GM19463 (cell line): ENCODE measurements at regions not wholly inside any gene's neighbourhood (a gene's known extent, or its start where the extent isn't known, plus 50 kb on each side); places are given as distances from the start of the nearest gene placed in this dataset.

Source experiments
- ATAC-seq: cut with Tn5 transposase; IDR thresholded peaks from one replicate; pipeline ENCODE4 v1.9.1; 2021; ENCODE audit warnings: mild to moderate bottlenecking, moderate library complexity; ENCODE audit not compliant: unreplicated experiment

DNA sequence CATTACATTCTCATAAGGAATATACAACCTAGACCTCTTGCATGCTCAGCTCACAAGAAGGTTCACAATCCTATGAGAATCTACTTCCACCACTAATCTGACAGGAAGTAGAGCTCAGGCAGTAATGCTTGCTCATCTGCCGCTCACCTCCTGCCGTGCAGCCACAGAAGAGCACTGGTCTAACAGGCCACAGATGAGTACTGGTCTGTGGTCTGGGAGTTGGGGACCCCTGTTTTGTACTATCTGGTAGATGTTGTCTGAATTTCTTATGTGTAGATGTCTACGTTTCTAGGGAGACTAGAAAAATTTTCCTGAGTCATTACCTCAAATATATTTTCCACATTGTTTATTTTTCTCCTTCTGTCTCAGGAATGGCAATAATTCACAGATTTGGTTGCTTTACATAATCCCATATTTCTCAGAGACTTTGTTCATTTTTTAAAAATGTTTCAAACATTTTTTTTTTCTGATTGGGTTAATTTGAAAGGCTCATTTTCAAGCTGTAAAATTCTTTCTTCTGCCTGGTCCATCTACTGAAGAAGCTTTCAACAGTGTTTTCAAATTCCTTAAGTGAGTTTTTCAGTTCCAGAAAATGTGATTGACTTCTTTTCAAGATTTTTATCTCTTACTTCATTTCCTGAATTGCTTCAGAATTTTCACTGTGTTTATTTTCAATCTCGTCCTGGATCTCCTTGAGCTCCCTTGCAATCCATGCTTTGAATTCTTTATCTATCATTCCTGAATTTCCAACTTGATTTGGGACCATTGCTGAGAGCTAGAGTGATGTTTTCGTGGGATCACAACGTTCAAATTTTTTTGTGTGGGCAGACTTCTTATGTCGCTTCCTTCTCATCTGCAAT lies 1322.2 kb downstream of the PCDH9 start:
- ATAC-seq: no peak

DNA sequence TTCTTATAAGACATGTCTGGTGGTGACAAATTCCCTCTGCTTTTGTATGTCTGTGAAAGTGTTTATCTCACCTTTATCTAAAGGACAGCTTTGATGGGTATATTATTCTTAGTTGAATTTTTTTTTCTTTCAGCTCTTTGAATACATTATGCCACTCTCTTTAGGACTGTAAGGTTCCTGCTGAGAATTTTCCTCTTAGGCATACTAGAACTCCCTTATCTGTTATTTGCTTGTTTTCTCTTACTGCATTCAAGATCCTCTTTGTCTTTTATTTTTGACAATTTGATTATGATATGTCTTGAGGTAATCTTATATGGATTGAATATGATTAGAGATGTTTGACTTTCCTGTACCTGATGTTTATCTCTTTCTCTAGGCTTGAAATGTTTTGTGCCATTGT lies 1328.4 kb downstream of the PCDH9 start:
- no peak for ATAC-seq

DNA sequence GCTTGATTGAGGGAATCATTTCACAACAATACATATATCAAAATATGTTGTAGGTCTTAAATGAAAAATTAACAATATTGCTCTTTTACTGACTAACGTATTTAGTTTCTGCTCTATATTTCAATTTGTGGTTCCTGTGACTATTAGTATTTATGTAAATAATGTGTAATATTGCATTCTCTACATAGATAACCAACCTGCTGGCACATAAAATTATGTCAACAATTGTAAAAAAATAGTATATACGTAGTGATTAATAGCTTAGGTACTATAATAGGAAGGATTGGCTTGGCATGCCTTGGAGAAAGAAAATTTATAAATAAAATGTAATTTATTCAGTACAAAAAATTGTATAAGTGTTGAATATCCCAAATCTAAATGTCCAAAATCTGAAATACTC lies 1336.1 kb downstream of the PCDH9 start:
- ATAC-seq: no peak

DNA sequence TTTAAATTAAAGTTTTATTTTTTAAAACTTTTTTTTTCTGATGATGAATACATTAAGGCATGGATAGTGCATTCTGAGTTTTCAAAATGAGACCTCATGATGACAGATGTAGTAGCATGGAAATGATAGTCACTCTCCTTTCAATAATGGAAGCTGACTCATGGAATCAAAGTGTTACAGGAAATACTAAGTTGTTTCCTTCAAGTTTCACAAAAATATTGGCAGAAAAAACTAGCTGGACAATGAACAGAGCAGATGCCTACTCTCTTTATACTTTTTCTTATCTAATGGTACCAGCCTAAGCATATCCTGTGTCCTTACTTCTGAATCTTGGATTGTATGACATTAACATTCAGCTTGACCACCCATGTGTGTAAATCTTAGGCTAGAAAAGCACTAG lies 1337.3 kb downstream of the PCDH9 start:
- ATAC-seq: no peak

DNA sequence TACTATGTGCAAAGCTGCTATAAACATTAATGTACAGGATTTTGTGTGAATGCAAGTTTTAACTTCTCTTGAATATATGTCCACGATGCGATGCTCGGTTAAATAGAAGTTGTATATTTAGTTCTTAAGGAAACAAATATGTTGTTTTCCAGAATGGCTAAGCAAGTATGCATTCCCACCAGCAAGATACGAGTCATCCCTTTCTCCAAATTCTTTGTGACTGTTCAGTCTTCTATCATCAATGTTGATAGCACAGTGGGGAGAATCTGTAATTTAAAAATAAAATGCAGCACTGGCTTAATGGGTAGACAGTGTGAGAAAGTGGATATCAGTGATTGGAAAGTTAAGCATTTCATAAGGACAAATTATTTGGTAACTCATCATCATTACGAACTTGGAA lies 1340.8 kb downstream of the PCDH9 start:
- ATAC-seq: no peak

- no peak for ATAC-seq
Observed at GRCh38 chr13:65882810-65883209, 1347.3 kb downstream of the PCDH9 start.

DNA sequence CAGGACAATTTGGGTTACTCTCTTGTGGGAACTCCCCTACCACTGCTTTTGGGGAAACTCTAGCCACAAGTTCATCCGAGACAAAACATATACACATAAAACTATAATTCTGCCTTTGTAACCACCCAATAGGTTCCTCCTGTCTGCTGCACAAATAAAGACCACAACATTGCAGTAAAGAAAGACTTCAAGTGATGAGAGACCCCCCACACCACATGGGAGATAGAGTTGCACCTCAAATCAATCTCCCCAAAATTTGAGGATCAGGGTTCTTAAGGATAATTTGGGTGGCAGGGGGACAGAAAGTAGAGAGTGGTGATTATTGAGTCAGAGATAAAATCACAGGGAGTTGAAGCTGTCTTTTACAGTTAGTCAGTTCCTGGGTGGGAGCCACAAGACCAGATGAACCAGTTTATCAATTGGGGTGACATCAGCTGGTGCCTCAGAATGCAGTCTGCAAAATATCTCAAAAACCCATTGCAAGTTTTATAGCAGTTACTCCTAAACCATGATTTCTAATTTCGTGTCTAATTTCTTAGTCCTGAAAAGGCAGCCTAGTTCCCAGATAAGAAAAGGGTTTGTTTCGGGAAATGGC lies 1348.5 kb downstream of the PCDH9 start:
- no peak for ATAC-seq

GRCh38 chr13:65875031-65875430 lies 1355.1 kb downstream of the PCDH9 start:
- no peak for ATAC-seq

- ATAC-seq: no peak
Observed at GRCh38 chr13:65872448-65872847, 1357.7 kb downstream of the PCDH9 start.

DNA sequence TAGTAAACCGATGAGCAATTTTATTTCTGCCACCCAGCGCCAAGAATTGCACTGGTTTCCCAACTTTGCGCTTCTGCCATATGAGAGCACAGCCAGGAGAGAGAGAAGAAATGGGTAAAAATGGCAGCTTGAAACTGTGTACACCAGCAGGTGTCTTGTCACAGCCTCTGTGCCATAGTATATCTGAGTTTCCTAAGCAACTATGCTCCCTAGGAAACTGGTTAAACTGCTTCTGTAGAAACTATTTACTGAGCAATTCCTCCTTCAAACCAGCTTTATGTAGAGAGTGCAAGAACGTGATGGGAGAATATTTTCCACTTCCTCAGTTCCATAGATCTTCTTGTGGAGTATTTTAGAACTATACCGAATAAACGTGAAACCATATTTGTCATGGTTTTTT lies 1361.3 kb downstream of the PCDH9 start:
- ATAC-seq: no peak

- no peak for ATAC-seq
Observed at GRCh38 chr13:65868099-65868498, 1362.0 kb downstream of the PCDH9 start.

DNA sequence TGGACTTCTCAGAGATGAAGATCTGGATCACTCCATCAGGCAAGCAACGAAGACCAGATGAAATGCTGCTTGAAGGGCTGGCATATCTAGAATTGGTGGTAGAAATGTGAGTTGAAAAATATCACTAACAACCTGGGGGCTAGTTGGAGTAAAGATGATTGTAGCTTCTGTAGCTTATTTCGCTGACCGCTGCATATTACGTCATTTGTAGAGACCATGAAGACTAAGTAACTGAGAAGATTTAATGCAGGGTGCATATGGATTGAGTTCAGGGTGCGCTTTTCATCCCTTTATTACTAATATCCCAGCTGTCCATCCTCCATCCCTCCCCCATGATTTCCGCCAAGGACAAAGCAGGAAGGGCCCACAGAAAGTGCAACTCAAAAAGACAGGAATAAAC lies 1364.0 kb downstream of the PCDH9 start:
- ATAC-seq: no peak

DNA sequence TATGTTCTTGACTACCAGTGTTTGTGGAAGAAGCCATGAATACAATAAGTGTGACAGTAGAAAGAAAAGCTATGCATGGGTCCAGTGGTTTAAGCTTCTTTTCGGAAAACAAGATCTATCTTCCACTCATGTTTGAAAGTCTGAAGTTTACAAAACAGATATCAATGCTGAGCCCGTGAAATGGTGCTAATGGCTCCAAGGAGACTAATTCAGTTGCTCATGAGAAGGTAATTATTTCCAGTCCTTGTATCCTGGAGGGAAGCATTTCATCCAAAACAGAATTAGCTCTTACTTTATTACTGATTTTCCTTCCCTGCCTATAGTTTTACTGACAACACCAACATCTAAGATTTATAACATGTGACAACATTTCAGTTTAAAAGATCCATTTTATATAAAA lies 1364.9 kb downstream of the PCDH9 start:
- no peak for ATAC-seq

- no peak for ATAC-seq
Observed at GRCh38 chr13:65864039-65864438, 1366.1 kb downstream of the PCDH9 start.

DNA sequence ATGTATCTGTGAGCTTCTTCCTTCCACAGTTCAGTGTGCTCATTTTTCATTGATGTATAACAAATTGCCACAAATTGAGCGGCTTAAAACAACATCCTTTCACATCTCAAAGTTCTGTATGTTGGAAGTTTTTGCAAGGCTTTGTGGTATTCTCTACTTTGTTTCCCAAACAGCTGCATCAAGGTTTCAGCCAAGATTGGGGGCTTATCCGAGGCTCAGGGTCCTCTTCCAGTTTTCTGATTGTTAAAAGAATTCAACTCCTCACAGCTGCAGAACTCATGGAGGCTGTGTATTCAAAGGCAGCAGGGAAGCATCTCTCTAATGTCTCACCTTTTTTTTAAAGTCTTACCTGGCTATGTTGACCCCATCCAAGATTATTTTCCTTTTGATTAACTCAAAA lies 1369.8 kb downstream of the PCDH9 start:
- ATAC-seq: no peak

GRCh38 chr13:65857942-65858565 lies 1372.1 kb downstream of the PCDH9 start:
- no peak for ATAC-seq

DNA sequence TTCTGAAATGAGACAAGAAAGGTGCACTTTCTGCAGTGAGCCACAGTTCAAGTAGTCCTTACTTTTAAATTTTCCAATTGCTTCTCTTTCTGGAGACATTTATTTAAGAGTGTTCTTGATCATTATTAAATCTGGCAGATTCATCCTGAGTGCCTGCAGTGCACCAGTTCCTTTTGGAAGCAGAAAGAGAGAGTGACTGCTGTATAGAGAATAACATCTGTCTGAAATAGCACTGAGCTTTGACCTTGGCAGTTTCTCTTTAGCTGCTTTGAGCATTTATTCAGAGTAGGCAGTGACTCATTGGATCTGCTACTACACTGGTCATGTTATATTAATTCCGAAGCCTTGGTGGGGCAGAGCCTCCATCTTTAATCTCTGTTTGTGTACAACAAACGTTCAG lies 1373.7 kb downstream of the PCDH9 start:
- no peak for ATAC-seq

DNA sequence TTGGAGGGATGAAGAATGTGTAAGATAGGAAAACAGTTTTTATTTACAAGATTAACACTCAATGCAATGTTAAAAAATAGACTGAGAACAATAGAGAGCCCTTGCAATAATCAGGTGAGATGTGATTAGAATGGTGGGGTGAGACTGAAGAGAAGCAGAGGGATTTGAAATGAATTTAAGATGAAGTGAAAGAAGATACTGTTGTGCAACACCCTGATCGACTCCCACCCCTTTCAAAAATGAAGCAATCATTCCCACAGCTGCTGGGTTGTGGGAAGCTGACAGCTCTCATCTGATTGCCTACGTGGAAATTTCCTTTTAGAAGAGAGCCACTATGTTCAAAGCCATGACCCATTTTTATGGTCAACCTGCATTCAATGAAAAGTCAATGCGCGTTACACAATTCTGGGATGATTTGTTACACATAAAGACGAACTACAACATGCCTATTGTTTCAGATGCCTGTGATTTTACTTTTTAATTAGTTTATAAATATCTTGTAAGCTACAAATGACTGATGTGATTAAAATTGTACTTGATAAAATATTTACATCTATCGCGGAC lies 1374.8 kb downstream of the PCDH9 start:
- ATAC-seq: no peak

DNA sequence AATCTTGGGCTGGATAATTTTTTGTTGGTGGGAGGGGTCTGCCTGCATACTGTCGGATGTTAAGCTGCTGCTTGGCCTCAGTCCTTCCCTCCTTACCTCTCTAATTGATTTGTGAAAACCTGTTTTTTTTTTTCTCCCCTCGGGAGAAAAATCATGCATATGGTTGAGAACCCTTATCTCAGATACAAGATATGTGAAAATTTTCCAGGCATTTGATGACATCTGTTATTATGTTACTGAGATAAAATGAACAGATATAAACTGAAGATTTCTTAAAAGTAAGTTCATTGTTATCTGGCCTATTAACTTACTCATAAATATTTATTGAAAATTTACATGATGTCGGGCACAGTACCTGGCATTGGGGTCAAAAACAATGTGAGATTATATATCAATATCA lies 1375.7 kb downstream of the PCDH9 start:
- no peak for ATAC-seq

DNA sequence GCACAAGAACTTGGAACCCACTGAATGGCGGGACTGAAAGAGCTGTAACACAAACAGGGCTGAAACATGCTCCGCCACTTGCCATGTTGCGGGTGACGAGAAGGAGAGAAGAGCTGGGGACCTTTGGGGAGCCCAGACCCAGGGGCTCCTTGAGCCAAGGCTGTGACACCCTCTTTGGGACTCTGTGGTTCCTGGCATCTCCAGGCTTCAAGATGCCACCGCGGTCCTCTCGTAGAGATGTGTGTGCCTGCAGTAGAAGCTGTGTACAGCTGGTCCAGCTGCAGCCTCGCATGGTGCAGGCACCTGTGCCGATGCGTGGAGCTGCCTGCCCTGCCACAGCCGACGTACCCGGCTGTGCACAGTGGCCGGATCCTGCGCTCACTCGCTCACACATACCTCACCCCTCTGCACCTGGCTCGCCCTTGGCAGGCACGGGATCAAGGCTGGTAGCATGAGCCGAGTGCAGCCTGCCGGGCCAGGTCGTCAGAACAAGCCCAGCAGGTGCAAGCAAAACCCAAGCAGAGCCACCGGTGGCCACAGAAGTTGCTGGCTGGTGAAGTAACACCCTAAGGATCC lies 1385.8 kb downstream of the PCDH9 start:
- ATAC-seq: no peak

DNA sequence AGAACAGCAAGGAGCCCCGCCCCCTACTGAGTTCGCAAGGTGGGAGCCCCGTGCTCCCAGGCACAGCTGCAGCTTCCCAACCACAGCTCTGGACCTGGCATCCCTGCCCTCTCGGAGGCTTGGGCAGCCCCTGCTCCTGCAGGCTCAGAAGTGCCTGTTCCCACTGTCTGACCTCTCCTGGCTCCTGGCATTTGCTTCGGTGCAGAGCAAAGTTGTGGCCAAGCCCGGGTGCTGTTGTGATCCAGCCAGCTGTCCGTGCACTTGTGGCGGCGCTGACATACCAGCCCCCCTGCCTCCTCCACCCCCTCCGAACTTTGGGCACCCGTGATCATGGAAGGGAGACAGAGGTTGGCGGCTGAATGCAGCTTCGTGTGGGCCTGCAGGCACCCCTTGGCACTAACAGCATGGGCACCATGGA lies 1386.8 kb downstream of the PCDH9 start:
- no peak for ATAC-seq

GRCh38 chr13:65841156-65841555 lies 1389.0 kb downstream of the PCDH9 start:
- no peak for ATAC-seq
